Glutamatergic neuron (in vitro differentiated cells): ENCODE measurements at regions not wholly inside any gene's neighbourhood (a gene's known extent, or its start where the extent isn't known, plus 50 kb on each side); places are given as distances from the start of the nearest gene placed in this dataset.

Experiments
- DNase-seq: peaks from one replicate; pipeline ENCODE4 v3.0.0; 2022
- H3K27ac Mint-ChIP-seq: one replicate; pipeline ENCODE4 v1.8.0; 2020; ENCODE audit warnings: mild to moderate bottlenecking, mixed read lengths, inconsistent platforms; ENCODE audit not compliant: unreplicated experiment
- H3K27me3 Mint-ChIP-seq: one replicate; pipeline ENCODE4 v1.8.0; 2020; ENCODE audit warnings: mild to moderate bottlenecking, moderate library complexity, mixed read lengths, inconsistent platforms; ENCODE audit not compliant: unreplicated experiment
- H3K36me3 Mint-ChIP-seq: one replicate; pipeline ENCODE4 v1.8.0; 2020; ENCODE audit warnings: mild to moderate bottlenecking, mixed read lengths, inconsistent platforms; ENCODE audit not compliant: unreplicated experiment
- H3K4me1 Mint-ChIP-seq: one replicate; pipeline ENCODE4 v1.8.0; 2020; ENCODE audit warnings: mild to moderate bottlenecking, low read depth, mixed read lengths, inconsistent platforms; ENCODE audit not compliant: unreplicated experiment
- H3K4me3 Mint-ChIP-seq: one replicate; pipeline ENCODE4 v1.8.0; 2020; ENCODE audit warnings: mild to moderate bottlenecking, mixed read lengths, inconsistent platforms; ENCODE audit not compliant: unreplicated experiment
- H3K9me3 Mint-ChIP-seq: one replicate; pipeline ENCODE4 v1.8.0; 2020; ENCODE audit warnings: mild to moderate bottlenecking, moderate library complexity, mixed read lengths, inconsistent platforms; ENCODE audit not compliant: unreplicated experiment
- CTCF ChIP-seq: fragments of 200-600 bp; sonication (generic); IDR thresholded peaks from one replicate; pipeline ENCODE4 v1.5.0; 2021; ENCODE audit not compliant: partially characterized antibody, unreplicated experiment

GRCh38 chr21:43341378-43342161, 85.4 kb downstream of the SIK1 start:
- Mint-ChIP-seq H3K4me3 (no peak overlapping the region), H3K36me3 (peaks cover 5% of the 10 kb centered on the region), H3K4me1 (peaks cover 2% of the 10 kb centered on the region), H3K9me3 (peaks cover 6% of the 10 kb centered on the region), H3K27ac (no peak overlapping the region), H3K27me3 (peaks cover 12% of the 10 kb centered on the region)
- TF ChIP-seq CTCF: no peak
- DNase-seq: no peak

- H3K4me3 Mint-ChIP-seq: no peak overlapping the region
- peaks cover 5% of the 10 kb centered on the region for H3K36me3 Mint-ChIP-seq
- H3K9me3 Mint-ChIP-seq: peaks cover 6% of the 10 kb centered on the region
- no peak for TF ChIP-seq CTCF
- H3K27me3 Mint-ChIP-seq: peaks cover 12% of the 10 kb centered on the region
- DNase-seq: no peak
- H3K4me1 Mint-ChIP-seq: no peaks in the 10 kb centered on the region
- no peak overlapping the region for H3K27ac Mint-ChIP-seq
These were observed 86.2 kb downstream of the SIK1 start for GRCh38 chr21:43340491-43341377.

- Mint-ChIP-seq H3K4me3 (no peak overlapping the region), H3K4me1 (no peaks in the 10 kb centered on the region)
- no peak for TF ChIP-seq CTCF
These were observed 87.3 kb downstream of the SIK1 start for GRCh38 chr21:43339668-43340067.

GRCh38 chr21:43338951-43339350, 88.0 kb downstream of the SIK1 start:
- DNase-seq: no peak
- Mint-ChIP-seq H3K4me1 (no peaks in the 10 kb centered on the region), H3K9me3 (peaks cover 9% of the 10 kb centered on the region), H3K27ac (no peak overlapping the region), H3K27me3 (peaks cover 16% of the 10 kb centered on the region), H3K36me3 (peaks cover 5% of the 10 kb centered on the region), H3K4me3 (no peak overlapping the region)
- no peak for TF ChIP-seq CTCF

More at GRCh38 chr21:43339668-43340067, 87.3 kb downstream of the SIK1 start:
- peaks cover 13% of the 10 kb centered on the region for H3K27me3 Mint-ChIP-seq
- peaks cover 5% of the 10 kb centered on the region for H3K36me3 Mint-ChIP-seq
- DNase-seq: no peak
- peaks cover 6% of the 10 kb centered on the region for H3K9me3 Mint-ChIP-seq
- no peak overlapping the region for H3K27ac Mint-ChIP-seq
